NB4 (cell line): ENCODE measurements at regions not wholly inside any gene's neighbourhood (a gene's known extent, or its start where the extent isn't known, plus 50 kb on each side); places are given as distances from the start of the nearest gene placed in this dataset.

ENCODE experiments used
- MYC ChIP-seq: IDR thresholded peaks from 2 replicates; pipeline ENCODE4 v1.6.1; 2011; ENCODE audit warnings: low read depth, low read length
- POLR2A ChIP-seq: IDR thresholded peaks from 2 replicates; pipeline ENCODE4 v1.6.1; 2011; ENCODE audit warnings: mild to moderate bottlenecking; ENCODE audit not compliant: insufficient read length; ENCODE audit errors: extremely low read depth
- TF ChIP-seq, protein P1 (sequence below): IDR thresholded peaks from one replicate; pipeline ENCODE4 v1.5.1; 2012; ENCODE audit warnings: low read depth, low read length

DNA sequence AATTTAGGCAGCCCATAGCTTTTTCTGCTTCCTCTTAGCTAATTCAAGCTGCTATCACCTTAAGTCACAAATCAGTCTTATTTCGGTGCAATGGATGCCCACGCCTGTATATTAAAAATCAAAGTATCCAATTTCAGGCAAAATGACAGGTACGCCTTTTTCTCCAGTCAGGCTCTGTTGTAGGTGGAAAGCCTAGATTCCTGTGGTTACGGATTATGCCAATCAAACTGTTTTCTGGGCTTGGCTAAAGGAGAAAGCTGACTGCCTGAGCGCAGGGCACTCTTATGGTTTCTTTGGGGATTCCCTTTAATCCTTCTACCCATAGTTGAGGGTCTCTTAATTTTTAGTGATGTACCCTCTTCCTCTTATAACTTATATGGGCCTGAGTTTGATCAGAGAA, 550.5 kb downstream of the PDHA2 start:
- TF ChIP-seq MYC = no peak
- TF ChIP-seq, protein P1, sequence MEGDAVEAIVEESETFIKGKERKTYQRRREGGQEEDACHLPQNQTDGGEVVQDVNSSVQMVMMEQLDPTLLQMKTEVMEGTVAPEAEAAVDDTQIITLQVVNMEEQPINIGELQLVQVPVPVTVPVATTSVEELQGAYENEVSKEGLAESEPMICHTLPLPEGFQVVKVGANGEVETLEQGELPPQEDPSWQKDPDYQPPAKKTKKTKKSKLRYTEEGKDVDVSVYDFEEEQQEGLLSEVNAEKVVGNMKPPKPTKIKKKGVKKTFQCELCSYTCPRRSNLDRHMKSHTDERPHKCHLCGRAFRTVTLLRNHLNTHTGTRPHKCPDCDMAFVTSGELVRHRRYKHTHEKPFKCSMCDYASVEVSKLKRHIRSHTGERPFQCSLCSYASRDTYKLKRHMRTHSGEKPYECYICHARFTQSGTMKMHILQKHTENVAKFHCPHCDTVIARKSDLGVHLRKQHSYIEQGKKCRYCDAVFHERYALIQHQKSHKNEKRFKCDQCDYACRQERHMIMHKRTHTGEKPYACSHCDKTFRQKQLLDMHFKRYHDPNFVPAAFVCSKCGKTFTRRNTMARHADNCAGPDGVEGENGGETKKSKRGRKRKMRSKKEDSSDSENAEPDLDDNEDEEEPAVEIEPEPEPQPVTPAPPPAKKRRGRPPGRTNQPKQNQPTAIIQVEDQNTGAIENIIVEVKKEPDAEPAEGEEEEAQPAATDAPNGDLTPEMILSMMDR = no peak
- no peak for TF ChIP-seq POLR2A
